Osteocyte (in vitro differentiated cells): ENCODE measurements at regions not wholly inside any gene's neighbourhood (a gene's known extent, or its start where the extent isn't known, plus 50 kb on each side); places are given as distances from the start of the nearest gene placed in this dataset.

Experiments used
- DNase-seq: peaks from one replicate; pipeline ENCODE4 v3.0.0; 2021; ENCODE audit warnings: mixed read lengths; ENCODE audit not compliant: unreplicated experiment; ENCODE audit errors: extremely low spot score
- H3K27ac Mint-ChIP-seq: one replicate; pipeline ENCODE4 v1.8.0; 2021; ENCODE audit warnings: mild to moderate bottlenecking, mixed read lengths; ENCODE audit not compliant: unreplicated experiment
- H3K27me3 Mint-ChIP-seq: one replicate; pipeline ENCODE4 v1.8.0; 2021; ENCODE audit warnings: mixed read lengths; ENCODE audit not compliant: unreplicated experiment
- H3K36me3 Mint-ChIP-seq: one replicate; pipeline ENCODE4 v1.8.0; 2021; ENCODE audit warnings: mixed read lengths; ENCODE audit not compliant: unreplicated experiment
- H3K4me1 Mint-ChIP-seq: one replicate; pipeline ENCODE4 v1.8.0; 2021; ENCODE audit warnings: mixed read lengths; ENCODE audit not compliant: unreplicated experiment
- H3K4me3 Mint-ChIP-seq: one replicate; pipeline ENCODE4 v1.8.0; 2021; ENCODE audit warnings: mild to moderate bottlenecking, moderate library complexity, mixed read lengths; ENCODE audit not compliant: unreplicated experiment
- H3K9me3 Mint-ChIP-seq: one replicate; pipeline ENCODE4 v1.8.0; 2021; ENCODE audit warnings: mixed read lengths; ENCODE audit not compliant: unreplicated experiment
- CTCF ChIP-seq: fragments of 200-600 bp; sonication (generic); IDR thresholded peaks from 2 replicates; pipeline ENCODE4 v1.5.0; 2021; ENCODE audit warnings: antibody characterized with exemption, mild to moderate bottlenecking, moderate library complexity

GRCh38 chr2:152240559-152241231 is 65.1 kb upstream of the STAM2 start:
- Mint-ChIP-seq H3K27ac (no peak overlapping the region), H3K36me3 (no peaks in the 10 kb centered on the region), H3K4me1 (peaks cover 8% of the 10 kb centered on the region), H3K27me3 (no peaks in the 10 kb centered on the region), H3K9me3 (peaks cover 17% of the 10 kb centered on the region), H3K4me3 (no peak overlapping the region)
- TF ChIP-seq CTCF = no peak
- DNase-seq = no peak

GRCh38 chr2:152241948-152242729 is 66.6 kb upstream of the STAM2 start:
- DNase-seq = no peak
- Mint-ChIP-seq H3K4me3 (no peak overlapping the region), H3K36me3 (no peaks in the 10 kb centered on the region), H3K27me3 (peaks cover 3% of the 10 kb centered on the region), H3K4me1 (peaks cover 8% of the 10 kb centered on the region), H3K27ac (no peak overlapping the region), H3K9me3 (peaks cover 17% of the 10 kb centered on the region)
- TF ChIP-seq CTCF = no peak

GRCh38 chr2:152242787-152243472 is 67.4 kb upstream of the STAM2 start:
- Mint-ChIP-seq H3K36me3 (no peaks in the 10 kb centered on the region), H3K4me1 (peaks cover 8% of the 10 kb centered on the region), H3K4me3 (no peak overlapping the region), H3K9me3 (peaks cover 17% of the 10 kb centered on the region), H3K27ac (no peak overlapping the region), H3K27me3 (peaks cover 3% of the 10 kb centered on the region)
- no peak for DNase-seq
- no peak for TF ChIP-seq CTCF

- H3K27ac Mint-ChIP-seq = no peak overlapping the region
- DNase-seq = no peak
- peaks cover 17% of the 10 kb centered on the region for H3K9me3 Mint-ChIP-seq
- H3K36me3 Mint-ChIP-seq = no peaks in the 10 kb centered on the region
- peaks cover 8% of the 10 kb centered on the region for H3K4me1 Mint-ChIP-seq
- peaks cover 6% of the 10 kb centered on the region for H3K27me3 Mint-ChIP-seq
- no peak for TF ChIP-seq CTCF
- H3K4me3 Mint-ChIP-seq = no peak overlapping the region
Observed at GRCh38 chr2:152243761-152244640, 68.4 kb upstream of the STAM2 start.
